Kidney epithelial cell (primary cell): ENCODE measurements at regions not wholly inside any gene's neighbourhood (a gene's known extent, or its start where the extent isn't known, plus 50 kb on each side); places are given as distances from the start of the nearest gene placed in this dataset.

Experiments used
- DNase-seq: peaks from one replicate; pipeline ENCODE4 v3.0.0-alpha.2; 2010; ENCODE audit warnings: low read depth
- H3K27me3 ChIP-seq: 2 replicates; pipeline ENCODE4 v1.6.0; 2011; ENCODE audit warnings: low read length; ENCODE audit not compliant: control insufficient read depth, insufficient read depth
- H3K36me3 ChIP-seq: 2 replicates; pipeline ENCODE4 v1.5.1; 2011; ENCODE audit warnings: low read length; ENCODE audit not compliant: control insufficient read depth, insufficient read depth
- H3K4me3 ChIP-seq: 2 replicates; pipeline ENCODE4 v1.5.1; 2011; ENCODE audit warnings: low read depth, mild to moderate bottlenecking, control low read depth, low read length
- TF ChIP-seq, protein P1 (sequence below): IDR thresholded peaks from 2 replicates; pipeline ENCODE4 v1.5.1; 2011; ENCODE audit warnings: mild to moderate bottlenecking, moderate library complexity, low read length, control low read depth, inconsistent platforms; ENCODE audit not compliant: insufficient read depth, poor library complexity, severe bottlenecking

DNA sequence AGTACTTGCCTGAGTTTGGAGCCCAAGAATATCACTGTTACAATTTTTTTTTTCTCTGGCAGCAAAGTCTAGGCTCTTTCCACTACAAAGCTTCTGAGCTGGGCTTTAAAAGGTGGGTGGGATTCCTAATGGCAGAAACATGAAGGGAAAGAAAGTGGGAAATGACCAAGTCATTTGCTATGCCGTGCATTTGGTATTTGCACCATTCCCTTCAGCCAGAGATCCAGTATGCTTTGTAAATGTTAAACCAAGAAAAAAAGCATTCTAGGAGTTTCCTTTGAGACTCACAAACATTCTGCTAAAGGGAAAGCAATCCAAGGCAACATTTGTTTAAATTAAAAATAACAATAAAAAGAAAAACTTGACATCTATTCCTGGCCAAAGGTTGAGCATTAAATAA is 451.2 kb downstream of the RAB28 start:
- no peak overlapping the region for H3K4me3 ChIP-seq
- no peaks in the 10 kb centered on the region for H3K36me3 ChIP-seq
- H3K27me3 ChIP-seq = no peaks in the 10 kb centered on the region
- TF ChIP-seq, protein P1, sequence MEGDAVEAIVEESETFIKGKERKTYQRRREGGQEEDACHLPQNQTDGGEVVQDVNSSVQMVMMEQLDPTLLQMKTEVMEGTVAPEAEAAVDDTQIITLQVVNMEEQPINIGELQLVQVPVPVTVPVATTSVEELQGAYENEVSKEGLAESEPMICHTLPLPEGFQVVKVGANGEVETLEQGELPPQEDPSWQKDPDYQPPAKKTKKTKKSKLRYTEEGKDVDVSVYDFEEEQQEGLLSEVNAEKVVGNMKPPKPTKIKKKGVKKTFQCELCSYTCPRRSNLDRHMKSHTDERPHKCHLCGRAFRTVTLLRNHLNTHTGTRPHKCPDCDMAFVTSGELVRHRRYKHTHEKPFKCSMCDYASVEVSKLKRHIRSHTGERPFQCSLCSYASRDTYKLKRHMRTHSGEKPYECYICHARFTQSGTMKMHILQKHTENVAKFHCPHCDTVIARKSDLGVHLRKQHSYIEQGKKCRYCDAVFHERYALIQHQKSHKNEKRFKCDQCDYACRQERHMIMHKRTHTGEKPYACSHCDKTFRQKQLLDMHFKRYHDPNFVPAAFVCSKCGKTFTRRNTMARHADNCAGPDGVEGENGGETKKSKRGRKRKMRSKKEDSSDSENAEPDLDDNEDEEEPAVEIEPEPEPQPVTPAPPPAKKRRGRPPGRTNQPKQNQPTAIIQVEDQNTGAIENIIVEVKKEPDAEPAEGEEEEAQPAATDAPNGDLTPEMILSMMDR = no peak
- DNase-seq = no peak

GRCh38 chr4:13024147-13025105 is 459.7 kb downstream of the RAB28 start:
- Histone ChIP-seq H3K27me3 (no peaks in the 10 kb centered on the region), H3K36me3 (no peaks in the 10 kb centered on the region), H3K4me3 (no peak overlapping the region)
- TF ChIP-seq, protein P1 = no peak
- no peak for DNase-seq

DNA sequence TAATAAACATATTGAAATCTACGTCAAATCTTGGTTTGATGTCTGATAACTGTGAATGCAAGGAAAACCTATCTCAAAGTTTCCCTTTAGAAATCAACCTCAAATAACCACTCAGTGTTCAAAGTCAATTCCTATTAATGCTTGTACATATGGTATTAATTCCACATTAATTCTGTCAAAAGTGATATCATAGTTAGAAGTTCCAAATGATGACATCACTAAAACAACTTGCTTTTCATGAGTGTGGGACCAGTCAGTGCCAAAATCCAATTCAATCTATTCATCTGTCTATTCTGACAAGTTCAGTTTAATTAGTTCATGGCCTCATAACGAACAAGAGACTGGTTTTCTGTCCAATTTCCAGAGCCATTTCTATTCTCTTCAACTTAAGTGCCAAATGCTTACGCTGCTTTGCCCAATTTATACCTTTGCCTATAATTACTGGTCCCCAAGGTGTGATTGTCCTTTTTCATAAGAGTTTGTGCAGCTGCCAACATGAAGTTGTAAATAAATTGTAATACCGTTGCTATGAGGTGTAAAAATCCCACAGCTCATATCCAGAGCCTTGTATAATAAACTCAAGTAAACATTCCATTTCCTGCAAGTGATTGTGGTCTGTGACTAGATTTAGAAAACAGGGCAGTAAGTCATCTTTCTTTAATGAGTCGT is 476.2 kb downstream of the RAB28 start:
- H3K4me3 ChIP-seq = no peak overlapping the region
- no peak for DNase-seq
- H3K36me3 ChIP-seq = no peaks in the 10 kb centered on the region
- TF ChIP-seq, protein P1 = no peak
- H3K27me3 ChIP-seq = no peaks in the 10 kb centered on the region

- H3K36me3 ChIP-seq = no peaks in the 10 kb centered on the region
- no peaks in the 10 kb centered on the region for H3K27me3 ChIP-seq
- TF ChIP-seq, protein P1 = no peak
- no peak overlapping the region for H3K4me3 ChIP-seq
- no peak for DNase-seq
Measured at GRCh38 chr4:12993923-12994322, 490.2 kb downstream of the RAB28 start.

DNA sequence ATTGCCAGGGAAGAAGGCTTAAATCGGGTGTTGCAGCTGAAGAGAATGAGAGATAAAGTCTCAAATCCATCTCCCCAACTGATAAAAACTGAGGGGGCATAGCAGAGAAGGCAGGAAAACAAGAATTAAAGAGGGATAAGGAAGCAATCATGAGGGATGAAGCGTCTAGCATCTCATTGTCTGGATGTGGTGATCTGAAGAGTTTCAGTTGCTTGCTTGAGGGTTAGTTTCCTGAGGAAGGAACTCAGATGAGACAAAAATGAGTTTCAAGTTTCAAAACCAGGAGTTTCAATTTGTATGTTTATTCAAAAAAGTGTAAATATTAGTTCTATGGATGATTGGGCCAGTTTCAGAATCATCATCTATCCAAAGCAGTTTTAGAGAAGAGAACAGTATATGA is 496.9 kb downstream of the RAB28 start:
- TF ChIP-seq, protein P1 = no peak
- no peak overlapping the region for H3K4me3 ChIP-seq
- no peaks in the 10 kb centered on the region for H3K27me3 ChIP-seq
- H3K36me3 ChIP-seq = no peaks in the 10 kb centered on the region
- DNase-seq = no peak
